ENCODE measurements at regions not wholly inside any gene's neighbourhood (a gene's known extent, or its start where the extent isn't known, plus 50 kb on each side); places are given as distances from the start of the nearest gene placed in this dataset.
"Not testable (repeated sequence)": the region's sequence is repeated elsewhere in the genome, so short reads cannot be mapped to it uniquely, and the experiment has no call there.

DNA sequence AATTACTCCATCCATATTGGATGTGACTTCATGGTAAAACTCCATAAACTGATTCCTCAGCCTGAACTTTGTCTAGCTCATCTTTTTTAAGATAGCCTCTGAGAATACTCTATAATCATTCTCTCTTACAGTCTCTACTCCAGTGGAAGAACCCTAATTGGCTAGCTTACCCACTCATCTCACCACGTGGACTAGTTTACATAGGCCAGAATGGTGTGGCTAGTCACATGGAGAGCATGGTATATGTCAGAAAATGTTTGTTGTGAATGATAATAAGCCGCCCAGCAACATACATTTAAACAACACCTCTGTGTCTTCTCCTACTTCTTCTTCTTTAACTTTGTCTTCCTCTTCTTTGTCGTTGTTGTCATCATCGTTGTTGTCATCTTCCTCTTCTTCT lies 389.2 kb upstream of the LRRC3B start:
- H2BK120ac ChIP-seq (ENCODE audit: insufficient read depth, low read length, poor library complexity): no peak overlapping the region
- no peak overlapping the region for H3K4me3 ChIP-seq (ENCODE audit: low read depth, low read length)
- no peaks in the 10 kb centered on the region for H3K36me3 ChIP-seq (ENCODE audit: control insufficient read depth in 1 of 2, insufficient read depth in 2 of 2, low read length in 2 of 2)
- H4K8ac ChIP-seq (ENCODE audit: low read depth, low read length): no peak overlapping the region
- no peak overlapping the region for H3K4me2 ChIP-seq (ENCODE audit: low read length)
- no peak overlapping the region for H3K18ac ChIP-seq (ENCODE audit: low read length)
- H3K27ac ChIP-seq (ENCODE audit: low read depth, low read length): no peak overlapping the region
- no peaks in the 10 kb centered on the region for H3K27me3 ChIP-seq (ENCODE audit: insufficient read depth, low read length)
- no CpG with 5 or more reads among the region's 4 CpGs for WGBS (ENCODE audit: extremely low coverage, insufficient coverage, insufficient read length)
- H3K14ac ChIP-seq (ENCODE audit: low read length): no peak overlapping the region
- no peak overlapping the region for H4K91ac ChIP-seq (ENCODE audit: low read depth, low read length)
- H3K23ac ChIP-seq (ENCODE audit: low read length): no peak overlapping the region
- H2AFZ ChIP-seq (ENCODE audit: insufficient read depth, low read length, poor library complexity): no peak overlapping the region
- no peak overlapping the region for H2BK5ac ChIP-seq (ENCODE audit: low read depth, low read length, poor library complexity)
- no peak overlapping the region for H3K9ac ChIP-seq (ENCODE audit: low read length)
- DNase-seq: no peak
- H3K4ac ChIP-seq (ENCODE audit: low read depth, low read length): no peak overlapping the region
- no peak overlapping the region for H4K12ac ChIP-seq (ENCODE audit: low read depth, low read length)
- no peak overlapping the region for H2BK12ac ChIP-seq (ENCODE audit: low read length)
- no peaks in the 10 kb centered on the region for H3K79me2 ChIP-seq (ENCODE audit: control insufficient read depth, insufficient read depth, low read length, poor library complexity)
- H3K9me3 ChIP-seq (ENCODE audit: insufficient read depth, low read depth, low read length): no peaks in the 10 kb centered on the region
- no peaks in the 10 kb centered on the region for H3K79me1 ChIP-seq (ENCODE audit: low read length)
- H2AK5ac ChIP-seq (ENCODE audit: low read length): no peak overlapping the region
- no peaks in the 10 kb centered on the region for H3K4me1 ChIP-seq (ENCODE audit: control insufficient read depth in 1 of 2, insufficient read depth in 2 of 2, low read length in 2 of 2)

DNA sequence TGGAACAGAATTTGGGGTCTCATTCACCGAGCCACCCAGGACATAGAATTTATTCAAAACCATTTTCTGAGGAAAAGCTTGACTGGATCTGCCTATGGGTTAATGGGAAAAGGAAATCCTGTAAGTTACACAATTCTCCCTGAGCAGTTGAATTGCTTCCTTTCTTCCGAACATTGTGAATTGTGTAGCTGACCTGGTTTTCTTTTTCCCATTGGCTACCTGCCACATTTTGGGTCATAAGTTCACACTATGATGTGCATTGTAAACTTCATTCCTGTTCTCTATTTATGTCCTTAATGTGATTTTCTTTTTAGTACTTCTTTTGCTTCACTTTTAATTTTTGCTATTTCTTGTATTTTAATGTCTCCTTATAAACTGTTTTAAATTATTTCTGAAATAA lies 386.0 kb upstream of the LRRC3B start:
- no CpG with 5 or more reads among the region's 2 CpGs for WGBS (ENCODE audit: extremely low coverage, insufficient coverage, insufficient read length)

DNA sequence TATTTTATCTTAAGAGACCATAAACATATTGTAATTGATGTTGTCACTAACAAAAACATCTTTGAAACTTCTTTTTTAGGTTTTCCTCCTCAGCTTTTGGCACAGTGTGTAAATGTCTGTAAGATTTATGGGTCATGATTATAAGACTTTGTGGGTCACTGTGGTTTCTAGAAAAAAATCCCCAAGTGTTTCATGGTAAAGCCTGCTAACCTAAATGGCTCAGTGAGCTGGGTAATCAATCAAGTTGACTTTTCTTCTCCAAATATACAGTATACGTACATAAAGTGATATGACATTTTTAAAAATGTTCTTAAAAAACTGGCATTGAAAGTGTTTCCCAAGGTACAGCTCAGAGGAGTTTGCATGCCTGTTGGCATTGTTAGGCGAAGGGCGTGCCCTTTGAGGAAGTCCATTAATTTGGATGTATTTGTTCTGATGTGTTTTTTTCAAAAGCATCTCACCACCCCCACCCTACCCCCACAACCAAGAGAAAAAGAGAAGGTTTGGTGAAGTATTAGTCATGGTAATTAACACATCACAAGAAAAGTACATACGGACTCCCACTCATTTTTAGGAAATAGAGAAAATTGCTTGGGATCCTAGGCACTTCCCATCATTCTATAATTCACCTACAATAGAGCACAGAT lies 385.4 kb upstream of the LRRC3B start:
- Histone ChIP-seq H3K79me2 (ENCODE audit: control insufficient read depth, insufficient read depth, low read length, poor library complexity) (no peaks in the 10 kb centered on the region), H2AK5ac (ENCODE audit: low read length) (no peak overlapping the region), H3K36me3 (ENCODE audit: control insufficient read depth in 1 of 2, insufficient read depth in 2 of 2, low read length in 2 of 2) (no peaks in the 10 kb centered on the region), H3K14ac (ENCODE audit: low read length) (no peak overlapping the region), H2AFZ (ENCODE audit: insufficient read depth, low read length, poor library complexity) (no peak overlapping the region), H3K27me3 (ENCODE audit: insufficient read depth, low read length) (no peaks in the 10 kb centered on the region), H4K12ac (ENCODE audit: low read depth, low read length) (no peak overlapping the region), H3K23ac (ENCODE audit: low read length) (no peak overlapping the region), H3K9ac (ENCODE audit: low read length) (no peak overlapping the region), H3K18ac (ENCODE audit: low read length) (no peak overlapping the region), H3K4ac (ENCODE audit: low read depth, low read length) (no peak overlapping the region), H3K4me1 (ENCODE audit: control insufficient read depth in 1 of 2, insufficient read depth in 2 of 2, low read length in 2 of 2) (no peaks in the 10 kb centered on the region), H3K79me1 (ENCODE audit: low read length) (no peaks in the 10 kb centered on the region), H3K27ac (ENCODE audit: low read depth, low read length) (no peak overlapping the region), H3K4me3 (ENCODE audit: low read depth, low read length) (no peak overlapping the region), H4K91ac (ENCODE audit: low read depth, low read length) (no peak overlapping the region), H2BK120ac (ENCODE audit: insufficient read depth, low read length, poor library complexity) (no peak overlapping the region), H4K8ac (ENCODE audit: low read depth, low read length) (no peak overlapping the region), H2BK5ac (ENCODE audit: low read depth, low read length, poor library complexity) (no peak overlapping the region), H3K9me3 (ENCODE audit: insufficient read depth, low read depth, low read length) (no peaks in the 10 kb centered on the region), H3K4me2 (ENCODE audit: low read length) (no peak overlapping the region), H2BK12ac (ENCODE audit: low read length) (no peak overlapping the region)
- WGBS (ENCODE audit: extremely low coverage, insufficient coverage, insufficient read length): no CpG with 5 or more reads among the region's 4 CpGs
- DNase-seq: no peak

More for the DNA sequence above, 386.0 kb upstream of the LRRC3B start:
- Histone ChIP-seq H3K9ac (ENCODE audit: low read length) (no peak overlapping the region), H3K27me3 (ENCODE audit: insufficient read depth, low read length) (no peaks in the 10 kb centered on the region), H3K4me1 (ENCODE audit: control insufficient read depth in 1 of 2, insufficient read depth in 2 of 2, low read length in 2 of 2) (no peaks in the 10 kb centered on the region), H3K79me1 (ENCODE audit: low read length) (no peaks in the 10 kb centered on the region), H2BK120ac (ENCODE audit: insufficient read depth, low read length, poor library complexity) (no peak overlapping the region), H2AFZ (ENCODE audit: insufficient read depth, low read length, poor library complexity) (no peak overlapping the region), H3K4me3 (ENCODE audit: low read depth, low read length) (no peak overlapping the region), H4K91ac (ENCODE audit: low read depth, low read length) (no peak overlapping the region), H3K4me2 (ENCODE audit: low read length) (no peak overlapping the region), H4K12ac (ENCODE audit: low read depth, low read length) (no peak overlapping the region), H3K9me3 (ENCODE audit: insufficient read depth, low read depth, low read length) (no peaks in the 10 kb centered on the region), H2AK5ac (ENCODE audit: low read length) (no peak overlapping the region), H3K18ac (ENCODE audit: low read length) (no peak overlapping the region), H3K23ac (ENCODE audit: low read length) (no peak overlapping the region), H2BK5ac (ENCODE audit: low read depth, low read length, poor library complexity) (no peak overlapping the region), H3K36me3 (ENCODE audit: control insufficient read depth in 1 of 2, insufficient read depth in 2 of 2, low read length in 2 of 2) (no peaks in the 10 kb centered on the region), H2BK12ac (ENCODE audit: low read length) (no peak overlapping the region), H4K8ac (ENCODE audit: low read depth, low read length) (no peak overlapping the region), H3K27ac (ENCODE audit: low read depth, low read length) (no peak overlapping the region), H3K79me2 (ENCODE audit: control insufficient read depth, insufficient read depth, low read length, poor library complexity) (no peaks in the 10 kb centered on the region), H3K14ac (ENCODE audit: low read length) (no peak overlapping the region), H3K4ac (ENCODE audit: low read depth, low read length) (no peak overlapping the region)
- no peak for DNase-seq

DNA sequence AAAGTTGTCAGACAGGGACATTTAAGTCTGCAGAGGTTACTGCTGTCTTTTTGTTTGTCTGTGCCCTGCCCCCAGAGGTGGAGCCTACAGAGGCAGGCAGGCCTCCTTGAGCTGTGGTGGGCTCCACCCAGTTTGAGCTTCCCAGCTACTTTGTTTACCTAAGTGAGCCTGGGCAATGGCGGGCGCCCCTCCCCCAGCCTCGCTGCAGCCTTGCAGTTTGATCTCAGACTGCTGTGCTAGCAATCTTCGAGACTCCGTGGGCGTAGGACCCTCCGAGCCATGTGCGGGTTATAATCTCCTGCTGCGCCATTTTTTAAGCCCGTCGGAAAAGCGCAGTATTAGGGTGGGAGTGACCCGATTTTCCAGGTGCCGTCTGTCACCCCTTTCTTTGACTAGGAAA lies 378.0 kb upstream of the LRRC3B start:
- not testable (repeated sequence) for H4K12ac ChIP-seq (ENCODE audit: low read depth, low read length); H3K14ac ChIP-seq (ENCODE audit: low read length); H2AK5ac ChIP-seq (ENCODE audit: low read length); H3K79me2 ChIP-seq (ENCODE audit: control insufficient read depth, insufficient read depth, low read length, poor library complexity); H3K23ac ChIP-seq (ENCODE audit: low read length); DNase-seq; H2BK120ac ChIP-seq (ENCODE audit: insufficient read depth, low read length, poor library complexity); H3K4me3 ChIP-seq (ENCODE audit: low read depth, low read length); H3K27me3 ChIP-seq (ENCODE audit: insufficient read depth, low read length); H4K91ac ChIP-seq (ENCODE audit: low read depth, low read length); H4K8ac ChIP-seq (ENCODE audit: low read depth, low read length); H2BK5ac ChIP-seq (ENCODE audit: low read depth, low read length, poor library complexity); H2BK12ac ChIP-seq (ENCODE audit: low read length); H2AFZ ChIP-seq (ENCODE audit: insufficient read depth, low read length, poor library complexity); H3K4me1 ChIP-seq (ENCODE audit: control insufficient read depth in 1 of 2, insufficient read depth in 2 of 2, low read length in 2 of 2); H3K9me3 ChIP-seq (ENCODE audit: insufficient read depth, low read depth, low read length); H3K27ac ChIP-seq (ENCODE audit: low read depth, low read length); H3K18ac ChIP-seq (ENCODE audit: low read length); H3K9ac ChIP-seq (ENCODE audit: low read length); H3K4ac ChIP-seq (ENCODE audit: low read depth, low read length); H3K4me2 ChIP-seq (ENCODE audit: low read length); H3K79me1 ChIP-seq (ENCODE audit: low read length); H3K36me3 ChIP-seq (ENCODE audit: control insufficient read depth in 1 of 2, insufficient read depth in 2 of 2, low read length in 2 of 2)
- no CpG with 5 or more reads among the region's 14 CpGs for WGBS (ENCODE audit: extremely low coverage, insufficient coverage, insufficient read length)
